ENCODE measurements at regions not wholly inside any gene's neighbourhood (a gene's known extent, or its start where the extent isn't known, plus 50 kb on each side); places are given as distances from the start of the nearest gene placed in this dataset.

GRCh38 chr2:45193581-45193980 lies 184.3 kb upstream of the SIX2 start:
- H3K9me3 Mint-ChIP-seq, result no peaks in the 10 kb centered on the region
- no peaks in the 10 kb centered on the region for H3K27me3 ChIP-seq (ENCODE audit: insufficient read depth, low read length)
- POLR2A ChIA-PET (ENCODE audit: partially characterized antibody), result no interaction called here
- no peak for DNase-seq
- H3K4me3 ChIP-seq (ENCODE audit: low read length in 2 of 2), result no peak overlapping the region
- CTCF ChIA-PET (ENCODE audit: partially characterized antibody), result no interaction called here
- H3K27ac Mint-ChIP-seq, result no peak overlapping the region
- no peaks in the 10 kb centered on the region for H3K36me3 ChIP-seq (ENCODE audit: insufficient read depth, low read length)
- no peaks in the 10 kb centered on the region for H3K36me3 Mint-ChIP-seq
- no peak overlapping the region for H3K4me3 Mint-ChIP-seq
- H3K4me1 Mint-ChIP-seq, result no peaks in the 10 kb centered on the region
- H3K4me1 ChIP-seq (ENCODE audit: insufficient read depth, low read length), result no peaks in the 10 kb centered on the region
- no peak overlapping the region for H3K27ac ChIP-seq (ENCODE audit: low read depth, low read length)
- intact Hi-C loops (cut with micrococcal nuclease), result no loop called here
- H3K9me3 ChIP-seq (ENCODE audit: control insufficient read depth in 1 of 2, low read length in 2 of 2), result no peaks in the 10 kb centered on the region
- peaks cover 6 to 19% of the 10 kb centered on the region in 2 donors for H3K27me3 Mint-ChIP-seq

DNA sequence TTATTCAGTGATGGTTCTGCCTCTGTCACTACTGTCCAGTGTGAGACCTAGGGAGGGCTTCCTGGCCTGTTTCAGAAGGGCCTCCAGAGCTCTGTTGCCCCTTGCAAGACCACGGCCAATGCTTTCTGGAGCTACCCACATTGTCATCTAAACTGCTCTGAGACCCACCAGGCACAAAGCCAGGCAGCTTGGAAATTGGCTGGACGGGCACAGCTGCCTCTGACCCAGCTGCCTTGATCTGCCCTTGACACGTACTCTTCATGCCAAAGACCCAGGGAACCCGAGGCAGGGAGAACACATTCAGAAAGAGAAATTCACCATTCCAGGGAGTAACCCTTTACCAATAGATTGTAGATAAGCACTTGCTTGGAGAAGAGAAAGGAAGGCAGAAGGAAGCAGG lies 183.7 kb upstream of the SIX2 start:
- no peaks in the 10 kb centered on the region for H3K27me3 ChIP-seq (ENCODE audit: insufficient read depth, low read length)
- ChIA-PET CTCF (ENCODE audit: partially characterized antibody) (no interaction called here), POLR2A (ENCODE audit: partially characterized antibody) (no interaction called here)
- H3K4me1 ChIP-seq (ENCODE audit: insufficient read depth, low read length), result no peaks in the 10 kb centered on the region
- no peak overlapping the region for H3K27ac Mint-ChIP-seq
- no peaks in the 10 kb centered on the region for H3K9me3 ChIP-seq (ENCODE audit: control insufficient read depth in 1 of 2, low read length in 2 of 2)
- no peak overlapping the region for H3K27ac ChIP-seq (ENCODE audit: low read depth, low read length)
- no peak for DNase-seq
- H3K9me3 Mint-ChIP-seq, result no peaks in the 10 kb centered on the region
- H3K4me3 Mint-ChIP-seq, result no peak overlapping the region
- H3K27me3 Mint-ChIP-seq, result peaks cover 8 to 20% of the 10 kb centered on the region in 2 donors
- H3K36me3 ChIP-seq (ENCODE audit: insufficient read depth, low read length), result no peaks in the 10 kb centered on the region
- intact Hi-C loops (cut with micrococcal nuclease), result no loop called here
- H3K36me3 Mint-ChIP-seq, result no peaks in the 10 kb centered on the region
- H3K4me1 Mint-ChIP-seq, result no peaks in the 10 kb centered on the region
- H3K4me3 ChIP-seq (ENCODE audit: low read length in 2 of 2), result no peak overlapping the region

DNA sequence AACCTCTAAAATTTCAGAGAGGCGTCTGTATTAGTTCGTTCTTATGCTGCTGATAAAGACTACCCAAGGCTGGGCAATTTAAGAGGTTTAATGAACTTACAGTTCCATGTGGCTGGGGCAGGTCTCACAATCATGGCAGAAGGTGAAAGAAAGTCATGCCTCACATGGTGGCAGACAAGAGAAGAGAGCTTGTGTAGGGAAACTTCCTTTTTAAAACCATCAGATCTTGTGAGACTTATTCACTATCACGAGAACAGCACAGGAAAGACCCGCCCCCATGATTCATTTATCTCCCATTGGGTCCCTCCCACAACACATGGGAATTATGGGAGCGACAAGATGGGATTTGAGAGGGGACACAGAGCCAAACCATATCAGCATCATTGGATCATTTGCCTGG lies 183.2 kb upstream of the SIX2 start:
- H3K27ac ChIP-seq (ENCODE audit: low read depth, low read length), result no peak overlapping the region
- H3K9me3 Mint-ChIP-seq, result no peaks in the 10 kb centered on the region
- no peak overlapping the region for H3K4me3 ChIP-seq (ENCODE audit: low read length in 2 of 2)
- H3K36me3 ChIP-seq (ENCODE audit: insufficient read depth, low read length), result no peaks in the 10 kb centered on the region
- no peaks in the 10 kb centered on the region for H3K4me1 ChIP-seq (ENCODE audit: insufficient read depth, low read length)
- no peak for DNase-seq
- H3K27me3 Mint-ChIP-seq, result peaks cover 8 to 20% of the 10 kb centered on the region in 2 donors
- H3K36me3 Mint-ChIP-seq, result no peaks in the 10 kb centered on the region
- no peak overlapping the region for H3K27ac Mint-ChIP-seq
- ChIA-PET POLR2A (ENCODE audit: partially characterized antibody) (no interaction called here), CTCF (ENCODE audit: partially characterized antibody) (no interaction called here)
- H3K27me3 ChIP-seq (ENCODE audit: insufficient read depth, low read length), result no peaks in the 10 kb centered on the region
- H3K4me3 Mint-ChIP-seq, result no peak overlapping the region
- H3K4me1 Mint-ChIP-seq, result no peaks in the 10 kb centered on the region
- intact Hi-C loops (cut with micrococcal nuclease), result no loop called here
- no peaks in the 10 kb centered on the region for H3K9me3 ChIP-seq (ENCODE audit: control insufficient read depth in 1 of 2, low read length in 2 of 2)

GRCh38 chr2:45191976-45192375 lies 182.7 kb upstream of the SIX2 start:
- intact Hi-C loops (cut with micrococcal nuclease), result no loop called here
- no peaks in the 10 kb centered on the region for H3K27me3 ChIP-seq (ENCODE audit: insufficient read depth, low read length)
- Mint-ChIP-seq H3K4me3 (no peak overlapping the region), H3K36me3 (no peaks in the 10 kb centered on the region), H3K9me3 (no peaks in the 10 kb centered on the region), H3K4me1 (no peaks in the 10 kb centered on the region), H3K27me3 (peaks cover 8 to 20% of the 10 kb centered on the region in 2 donors), H3K27ac (no peak overlapping the region)
- no peak overlapping the region for H3K4me3 ChIP-seq (ENCODE audit: low read length in 2 of 2)
- no peaks in the 10 kb centered on the region for H3K4me1 ChIP-seq (ENCODE audit: insufficient read depth, low read length)
- ChIA-PET POLR2A (ENCODE audit: partially characterized antibody) (no interaction called here), CTCF (ENCODE audit: partially characterized antibody) (no interaction called here)
- DNase-seq, result no peak
- H3K27ac ChIP-seq (ENCODE audit: low read depth, low read length), result no peak overlapping the region
- H3K36me3 ChIP-seq (ENCODE audit: insufficient read depth, low read length), result no peaks in the 10 kb centered on the region
- no peaks in the 10 kb centered on the region for H3K9me3 ChIP-seq (ENCODE audit: control insufficient read depth in 1 of 2, low read length in 2 of 2)

GRCh38 chr2:45191146-45191863 lies 182.1 kb upstream of the SIX2 start:
- Mint-ChIP-seq H3K27me3 (peaks cover 8 to 20% of the 10 kb centered on the region in 2 donors), H3K9me3 (no peaks in the 10 kb centered on the region), H3K36me3 (no peaks in the 10 kb centered on the region), H3K27ac (no peak overlapping the region), H3K4me1 (no peaks in the 10 kb centered on the region), H3K4me3 (no peak overlapping the region)
- CTCF ChIA-PET (ENCODE audit: partially characterized antibody), result no interaction called here
- no peak for DNase-seq
- Histone ChIP-seq H3K4me3 (ENCODE audit: low read length in 2 of 2) (no peak overlapping the region), H3K9me3 (ENCODE audit: control insufficient read depth in 1 of 2, low read length in 2 of 2) (no peaks in the 10 kb centered on the region), H3K4me1 (ENCODE audit: insufficient read depth, low read length) (no peaks in the 10 kb centered on the region), H3K27me3 (ENCODE audit: insufficient read depth, low read length) (no peaks in the 10 kb centered on the region), H3K36me3 (ENCODE audit: insufficient read depth, low read length) (no peaks in the 10 kb centered on the region), H3K27ac (ENCODE audit: low read depth, low read length) (no peak overlapping the region)
- intact Hi-C loops (cut with micrococcal nuclease), result no loop called here
- POLR2A ChIA-PET (ENCODE audit: partially characterized antibody), result interaction anchor here (0.6 kb wide), 1 partner anchor 78 kb away, joined by 4 read pairs; no protein-coding TSS in a partner anchor

DNA sequence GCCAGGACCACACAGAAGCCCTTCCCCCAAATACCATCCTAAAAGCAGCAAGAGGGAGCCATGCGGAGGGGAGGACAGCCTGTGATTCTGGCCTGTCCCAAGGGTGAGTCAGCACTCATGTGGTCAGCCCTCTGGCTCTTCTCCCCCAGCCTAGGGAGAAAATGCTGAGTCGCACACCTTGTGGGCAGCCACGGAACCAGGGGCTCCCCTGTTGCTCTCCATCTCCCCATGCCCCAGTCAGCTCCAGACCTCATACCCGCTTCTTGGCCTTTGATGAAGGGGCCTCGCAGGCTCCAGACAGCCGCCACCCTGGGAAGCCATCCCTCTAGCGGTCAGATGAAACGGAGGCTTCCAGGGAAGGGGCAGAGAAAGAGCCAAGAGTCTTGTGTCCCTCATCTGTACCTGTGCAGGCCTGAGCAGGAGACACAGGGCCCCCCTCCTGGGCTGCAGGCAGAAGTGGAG lies 181.3 kb upstream of the SIX2 start:
- H3K4me1 ChIP-seq (ENCODE audit: insufficient read depth, low read length), result no peaks in the 10 kb centered on the region
- H3K27ac Mint-ChIP-seq, result no peak overlapping the region
- no peak for DNase-seq
- H3K4me3 ChIP-seq (ENCODE audit: low read length in 2 of 2), result no peak overlapping the region
- no peaks in the 10 kb centered on the region for H3K27me3 ChIP-seq (ENCODE audit: insufficient read depth, low read length)
- no peak overlapping the region for H3K27ac ChIP-seq (ENCODE audit: low read depth, low read length)
- ChIA-PET POLR2A (ENCODE audit: partially characterized antibody) (interaction anchor here (0.6 kb wide), 1 partner anchor 77 kb away, joined by 4 read pairs; no protein-coding TSS in a partner anchor), CTCF (ENCODE audit: partially characterized antibody) (no interaction called here)
- peaks cover 8 to 19% of the 10 kb centered on the region in 2 donors for H3K27me3 Mint-ChIP-seq
- no peaks in the 10 kb centered on the region for H3K9me3 Mint-ChIP-seq
- H3K9me3 ChIP-seq (ENCODE audit: control insufficient read depth in 1 of 2, low read length in 2 of 2), result no peaks in the 10 kb centered on the region
- H3K4me1 Mint-ChIP-seq, result no peaks in the 10 kb centered on the region
- no peaks in the 10 kb centered on the region for H3K36me3 ChIP-seq (ENCODE audit: insufficient read depth, low read length)
- H3K36me3 Mint-ChIP-seq, result no peaks in the 10 kb centered on the region
- intact Hi-C loops (cut with micrococcal nuclease), result no loop called here
- H3K4me3 Mint-ChIP-seq, result no peak overlapping the region

GRCh38 chr2:45184606-45185005 lies 175.4 kb upstream of the SIX2 start:
- Histone ChIP-seq H3K27me3 (ENCODE audit: insufficient read depth, low read length) (no peaks in the 10 kb centered on the region), H3K36me3 (ENCODE audit: insufficient read depth, low read length) (no peaks in the 10 kb centered on the region), H3K27ac (ENCODE audit: low read depth, low read length) (no peak overlapping the region), H3K4me3 (ENCODE audit: low read length in 2 of 2) (no peak overlapping the region), H3K4me1 (ENCODE audit: insufficient read depth, low read length) (no peaks in the 10 kb centered on the region), H3K9me3 (ENCODE audit: control insufficient read depth in 1 of 2, low read length in 2 of 2) (no peaks in the 10 kb centered on the region)
- no peak overlapping the region for H3K27ac Mint-ChIP-seq
- intact Hi-C loops (cut with micrococcal nuclease), result no loop called here
- peaks cover 8 to 13% of the 10 kb centered on the region in 2 donors for H3K27me3 Mint-ChIP-seq
- H3K36me3 Mint-ChIP-seq, result no peaks in the 10 kb centered on the region
- H3K4me3 Mint-ChIP-seq, result no peak overlapping the region
- DNase-seq, result no peak
- no peaks in the 10 kb centered on the region for H3K4me1 Mint-ChIP-seq
- H3K9me3 Mint-ChIP-seq, result no peaks in the 10 kb centered on the region
- ChIA-PET CTCF (ENCODE audit: partially characterized antibody) (no interaction called here), POLR2A (ENCODE audit: partially characterized antibody) (no interaction called here)

Measured in CD4-positive, alpha-beta memory T cell (primary cell).